AG09319 (cell line): ENCODE measurements at regions not wholly inside any gene's neighbourhood (a gene's known extent, or its start where the extent isn't known, plus 50 kb on each side); places are given as distances from the start of the nearest gene placed in this dataset.

Experiments
- DNase-seq: peaks from one replicate; pipeline ENCODE4 v3.0.0-alpha.2; 2010; ENCODE audit warnings: low read depth; ENCODE audit errors: extremely low read depth
- TF ChIP-seq, protein P1 (sequence below): IDR thresholded peaks from 2 replicates; pipeline ENCODE4 v1.5.1; 2011; ENCODE audit warnings: low read depth, mild to moderate bottlenecking, inconsistent platforms, low read length, moderate library complexity

DNA sequence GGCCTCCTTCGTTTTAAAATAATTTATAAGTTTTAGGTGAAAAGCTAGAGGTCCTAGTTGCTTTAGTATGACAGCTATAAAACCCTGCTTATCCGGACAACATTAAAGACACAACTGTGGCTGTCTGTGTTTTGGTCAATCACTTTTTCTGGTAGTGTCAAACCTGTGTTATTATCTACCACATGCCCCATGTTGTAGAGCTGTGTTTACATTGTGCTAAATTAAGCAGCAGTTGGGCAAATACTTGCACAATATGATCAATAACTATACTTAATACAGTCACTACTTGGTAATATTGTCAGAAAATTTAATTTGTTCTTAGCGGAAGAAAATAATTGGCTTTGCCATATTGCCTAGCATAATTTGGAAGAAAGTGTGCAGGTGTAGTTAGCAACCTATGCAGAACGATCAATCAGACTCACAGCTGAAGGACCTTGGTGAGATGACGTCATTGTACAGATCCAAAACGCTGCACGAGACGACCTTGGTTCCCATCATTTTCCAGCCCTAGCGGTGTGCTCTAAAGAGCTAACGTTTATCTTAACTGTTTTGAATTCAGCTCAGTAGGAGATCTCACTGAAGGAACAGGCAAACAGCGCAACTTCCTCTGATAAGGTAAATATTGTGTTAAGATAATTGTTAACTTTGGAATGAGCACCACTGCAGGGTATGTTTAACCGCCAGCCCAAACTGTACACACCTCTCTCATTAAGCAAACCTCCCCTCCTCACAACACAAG, 476.6 kb downstream of the IRS2 start:
- no peak for DNase-seq
- TF ChIP-seq, protein P1, sequence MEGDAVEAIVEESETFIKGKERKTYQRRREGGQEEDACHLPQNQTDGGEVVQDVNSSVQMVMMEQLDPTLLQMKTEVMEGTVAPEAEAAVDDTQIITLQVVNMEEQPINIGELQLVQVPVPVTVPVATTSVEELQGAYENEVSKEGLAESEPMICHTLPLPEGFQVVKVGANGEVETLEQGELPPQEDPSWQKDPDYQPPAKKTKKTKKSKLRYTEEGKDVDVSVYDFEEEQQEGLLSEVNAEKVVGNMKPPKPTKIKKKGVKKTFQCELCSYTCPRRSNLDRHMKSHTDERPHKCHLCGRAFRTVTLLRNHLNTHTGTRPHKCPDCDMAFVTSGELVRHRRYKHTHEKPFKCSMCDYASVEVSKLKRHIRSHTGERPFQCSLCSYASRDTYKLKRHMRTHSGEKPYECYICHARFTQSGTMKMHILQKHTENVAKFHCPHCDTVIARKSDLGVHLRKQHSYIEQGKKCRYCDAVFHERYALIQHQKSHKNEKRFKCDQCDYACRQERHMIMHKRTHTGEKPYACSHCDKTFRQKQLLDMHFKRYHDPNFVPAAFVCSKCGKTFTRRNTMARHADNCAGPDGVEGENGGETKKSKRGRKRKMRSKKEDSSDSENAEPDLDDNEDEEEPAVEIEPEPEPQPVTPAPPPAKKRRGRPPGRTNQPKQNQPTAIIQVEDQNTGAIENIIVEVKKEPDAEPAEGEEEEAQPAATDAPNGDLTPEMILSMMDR, result no peak

DNA sequence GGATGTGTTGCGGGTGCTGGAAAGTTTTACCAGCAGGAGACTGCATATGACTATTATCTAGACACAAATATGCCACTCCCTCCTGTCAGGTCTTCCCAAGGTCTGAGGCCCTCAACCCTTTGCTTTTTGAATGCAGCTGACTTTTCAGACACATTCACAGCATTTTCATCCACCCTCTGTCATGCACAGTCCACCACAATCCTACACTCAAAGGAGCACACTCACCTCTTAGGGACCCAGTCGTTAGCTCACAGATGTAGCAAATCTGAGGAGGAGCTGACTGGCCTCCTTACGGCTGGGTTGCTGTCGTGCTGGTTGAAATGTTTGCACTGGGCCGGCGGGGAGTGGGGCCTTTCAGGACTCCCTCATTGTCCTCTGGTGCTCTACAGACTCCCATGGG, 479.4 kb downstream of the IRS2 start:
- no peak for DNase-seq
- TF ChIP-seq, protein P1, result no peak

DNA sequence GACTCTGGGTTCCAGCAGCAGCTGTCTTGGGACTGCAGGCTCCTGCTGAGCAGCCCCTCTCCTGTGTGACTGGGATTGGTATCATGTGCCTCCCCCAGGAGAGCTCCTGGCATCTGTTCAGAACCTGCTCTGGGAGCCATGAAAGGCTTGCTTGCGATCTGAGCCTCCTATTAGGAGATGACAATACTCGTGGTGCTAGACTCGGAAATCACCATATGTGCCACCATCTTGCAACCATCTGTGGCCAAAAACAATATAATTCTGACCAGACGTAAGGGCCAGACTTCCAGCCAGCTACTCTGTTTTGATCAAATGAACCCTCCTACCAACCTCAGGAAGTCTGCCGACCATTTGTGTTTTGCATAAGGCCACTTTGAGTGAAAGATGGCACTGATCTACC, 484.7 kb downstream of the IRS2 start:
- TF ChIP-seq, protein P1, result no peak
- no peak for DNase-seq

DNA sequence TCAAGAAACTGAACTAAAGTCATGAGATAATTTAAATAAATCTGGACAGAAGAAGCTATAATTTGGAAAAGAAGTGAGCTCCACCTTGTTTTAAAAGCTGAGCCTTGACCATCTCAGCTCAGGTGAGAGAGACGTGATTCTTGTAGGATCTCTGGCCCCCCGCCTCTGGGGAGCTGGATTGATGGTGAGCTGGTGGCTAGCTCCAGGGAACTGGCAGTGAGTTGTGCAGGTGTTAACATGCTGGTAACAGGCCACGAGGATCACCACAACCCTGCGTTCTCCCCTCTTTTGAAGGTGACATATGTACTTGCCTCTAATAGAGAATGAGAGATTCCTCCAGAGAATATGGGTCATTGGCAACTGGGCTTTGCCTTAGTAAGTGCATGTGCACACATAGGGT, 485.1 kb downstream of the IRS2 start:
- DNase-seq, result no peak
- TF ChIP-seq, protein P1, result no peak

DNA sequence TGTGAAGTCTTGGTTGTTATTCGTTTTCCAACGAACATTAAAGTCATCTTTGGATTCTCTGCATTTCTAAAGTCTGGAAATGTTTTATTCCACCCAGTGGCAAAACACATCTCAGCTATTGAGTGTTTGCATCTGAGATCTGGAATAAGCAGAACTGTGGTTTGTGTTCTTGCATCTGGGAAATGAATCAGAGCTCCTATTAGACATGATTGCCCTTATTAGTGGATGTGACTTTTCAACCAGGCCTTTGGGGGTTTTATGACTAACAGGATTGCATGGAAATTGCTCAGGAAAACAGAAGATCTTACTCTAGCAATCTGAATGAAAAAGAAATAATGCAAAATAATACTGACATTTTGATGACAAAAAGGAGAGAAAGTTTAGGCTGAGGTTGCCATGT, 488.8 kb downstream of the IRS2 start:
- DNase-seq, result peak; percentile 74
- TF ChIP-seq, protein P1, result no peak

DNA sequence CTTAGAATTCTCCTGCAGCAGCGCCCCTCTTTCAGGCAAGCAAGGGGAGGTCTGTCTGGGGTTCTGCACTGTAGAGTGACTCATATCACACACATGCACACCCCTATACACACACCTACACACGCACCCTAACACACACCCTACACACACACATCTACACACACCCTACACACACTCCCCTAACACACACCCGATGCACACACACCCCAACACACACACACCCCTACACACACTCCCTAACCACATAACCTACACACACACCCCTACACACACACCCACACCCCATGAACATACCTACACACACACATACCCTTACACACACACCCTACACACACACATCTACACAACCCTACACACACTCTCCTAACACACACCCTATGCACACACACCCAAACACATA, 493.2 kb downstream of the IRS2 start:
- DNase-seq, result no peak
- TF ChIP-seq, protein P1, result no peak

DNA sequence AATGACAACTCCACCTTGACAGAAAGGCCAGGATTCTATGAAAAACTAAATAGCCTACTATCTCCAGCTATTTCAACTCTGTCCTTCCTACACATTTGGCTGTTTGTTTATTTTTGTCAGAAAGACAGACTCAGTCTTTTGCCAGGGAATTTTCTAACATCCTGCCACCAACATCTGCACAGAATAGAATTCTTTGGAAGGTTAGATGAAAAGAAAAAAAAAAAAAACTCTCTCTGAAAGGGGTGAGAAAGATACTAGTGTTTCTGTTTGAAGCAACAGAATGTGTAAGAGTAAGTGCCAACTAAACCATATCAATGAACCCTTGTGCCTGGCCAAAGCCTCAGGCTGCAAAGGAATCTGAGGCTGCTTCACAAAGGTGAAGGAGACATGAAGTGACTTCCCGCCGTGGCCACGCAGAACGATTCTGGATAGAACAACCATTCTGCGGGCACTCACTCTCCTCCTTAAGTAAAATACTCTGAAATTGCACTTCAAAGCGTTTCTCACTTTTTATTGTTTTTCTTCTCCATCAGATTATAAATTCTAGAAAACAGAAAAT, 498.2 kb downstream of the IRS2 start:
- DNase-seq, result no peak

More for the DNA sequence above, 498.2 kb downstream of the IRS2 start:
- TF ChIP-seq, protein P1, result no peak
